ENCODE measurements at regions not wholly inside any gene's neighbourhood (a gene's known extent, or its start where the extent isn't known, plus 50 kb on each side); places are given as distances from the start of the nearest gene placed in this dataset.

DNA sequence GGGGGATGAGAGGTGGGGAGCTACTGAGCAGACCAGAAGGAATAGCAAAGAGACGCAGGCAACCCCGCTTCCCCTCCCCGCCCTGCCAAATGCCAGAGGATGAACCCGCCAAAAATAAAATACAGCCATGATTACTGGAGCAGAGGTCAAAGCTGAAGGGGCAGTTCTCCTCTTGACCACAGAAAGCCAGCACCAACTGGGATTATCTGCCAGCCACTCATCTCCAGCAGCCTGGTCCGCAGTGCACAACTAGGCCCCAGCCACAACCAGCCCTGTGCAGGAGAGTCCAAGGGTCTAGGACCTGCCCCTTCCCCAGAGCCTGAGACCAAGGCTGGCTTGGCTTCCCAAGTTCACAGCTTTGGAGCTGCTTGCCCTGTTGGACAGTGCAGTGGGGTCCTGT, 67.4 kb upstream of the BCOR start:
- TF ChIP-seq, protein P1, sequence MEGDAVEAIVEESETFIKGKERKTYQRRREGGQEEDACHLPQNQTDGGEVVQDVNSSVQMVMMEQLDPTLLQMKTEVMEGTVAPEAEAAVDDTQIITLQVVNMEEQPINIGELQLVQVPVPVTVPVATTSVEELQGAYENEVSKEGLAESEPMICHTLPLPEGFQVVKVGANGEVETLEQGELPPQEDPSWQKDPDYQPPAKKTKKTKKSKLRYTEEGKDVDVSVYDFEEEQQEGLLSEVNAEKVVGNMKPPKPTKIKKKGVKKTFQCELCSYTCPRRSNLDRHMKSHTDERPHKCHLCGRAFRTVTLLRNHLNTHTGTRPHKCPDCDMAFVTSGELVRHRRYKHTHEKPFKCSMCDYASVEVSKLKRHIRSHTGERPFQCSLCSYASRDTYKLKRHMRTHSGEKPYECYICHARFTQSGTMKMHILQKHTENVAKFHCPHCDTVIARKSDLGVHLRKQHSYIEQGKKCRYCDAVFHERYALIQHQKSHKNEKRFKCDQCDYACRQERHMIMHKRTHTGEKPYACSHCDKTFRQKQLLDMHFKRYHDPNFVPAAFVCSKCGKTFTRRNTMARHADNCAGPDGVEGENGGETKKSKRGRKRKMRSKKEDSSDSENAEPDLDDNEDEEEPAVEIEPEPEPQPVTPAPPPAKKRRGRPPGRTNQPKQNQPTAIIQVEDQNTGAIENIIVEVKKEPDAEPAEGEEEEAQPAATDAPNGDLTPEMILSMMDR (IDR thresholded peaks at IDR 0.05): no peak

DNA sequence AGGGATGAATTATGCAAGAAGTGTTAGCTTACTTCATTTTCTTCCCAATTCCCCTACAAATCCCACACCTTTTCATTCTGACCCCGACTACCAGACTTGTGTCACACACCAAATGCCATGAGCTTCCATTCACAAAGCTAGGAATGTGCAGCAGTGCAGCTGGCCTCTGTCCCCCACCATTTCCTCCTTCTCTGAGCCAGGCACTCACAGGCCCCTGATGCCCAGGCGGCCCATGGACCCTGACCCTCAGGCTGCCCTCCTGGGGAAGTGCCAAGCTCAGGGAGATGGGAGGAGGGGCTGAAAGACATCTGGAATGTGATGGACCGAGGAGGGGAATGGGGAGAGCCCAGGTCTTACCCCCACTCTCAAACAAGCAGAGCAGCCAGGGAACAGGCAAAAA, 67.0 kb upstream of the BCOR start:
- TF ChIP-seq, protein P1 (IDR thresholded peaks at IDR 0.05): no peak

DNA sequence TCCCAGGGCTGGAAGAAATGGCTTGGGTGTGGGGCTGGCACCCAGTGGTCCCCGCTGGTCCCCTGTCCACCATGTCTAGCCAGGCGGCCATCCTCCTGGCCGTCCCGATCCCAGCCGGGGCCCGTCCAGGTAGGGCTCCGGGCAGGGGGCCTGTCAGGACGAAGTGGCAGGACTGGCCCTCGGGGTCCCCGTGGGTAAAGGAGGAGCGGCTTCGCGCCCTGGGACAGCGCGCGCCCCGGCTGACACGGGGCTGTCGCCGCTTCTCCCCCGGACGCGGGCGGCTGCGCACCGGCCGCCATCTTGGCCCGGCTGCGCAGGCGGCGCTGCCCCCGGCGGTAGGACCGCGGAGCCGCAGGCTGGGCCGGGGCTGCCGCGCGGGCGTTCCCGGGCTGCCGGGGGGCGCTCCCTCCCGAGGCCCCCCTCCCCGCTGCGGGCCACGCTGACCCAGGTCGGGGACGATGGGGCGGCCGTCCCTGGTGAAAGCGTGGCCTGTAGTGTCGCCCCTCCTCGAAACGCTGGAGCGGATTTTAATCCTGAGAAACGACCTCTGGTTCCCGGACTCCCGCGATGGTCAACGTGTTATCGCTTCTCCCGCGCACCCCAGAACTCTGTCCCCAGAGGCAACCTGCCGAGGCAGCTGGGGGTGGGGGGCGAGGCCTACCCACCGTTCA, 60.4 kb upstream of the BCOR start:
- TF ChIP-seq, protein P1 (IDR thresholded peaks at IDR 0.05): no peak

- TF ChIP-seq, protein P1 (IDR thresholded peaks at IDR 0.05): no peak
These were observed 59.7 kb upstream of the BCOR start for GRCh38 chrX:40157228-40158035.

DNA sequence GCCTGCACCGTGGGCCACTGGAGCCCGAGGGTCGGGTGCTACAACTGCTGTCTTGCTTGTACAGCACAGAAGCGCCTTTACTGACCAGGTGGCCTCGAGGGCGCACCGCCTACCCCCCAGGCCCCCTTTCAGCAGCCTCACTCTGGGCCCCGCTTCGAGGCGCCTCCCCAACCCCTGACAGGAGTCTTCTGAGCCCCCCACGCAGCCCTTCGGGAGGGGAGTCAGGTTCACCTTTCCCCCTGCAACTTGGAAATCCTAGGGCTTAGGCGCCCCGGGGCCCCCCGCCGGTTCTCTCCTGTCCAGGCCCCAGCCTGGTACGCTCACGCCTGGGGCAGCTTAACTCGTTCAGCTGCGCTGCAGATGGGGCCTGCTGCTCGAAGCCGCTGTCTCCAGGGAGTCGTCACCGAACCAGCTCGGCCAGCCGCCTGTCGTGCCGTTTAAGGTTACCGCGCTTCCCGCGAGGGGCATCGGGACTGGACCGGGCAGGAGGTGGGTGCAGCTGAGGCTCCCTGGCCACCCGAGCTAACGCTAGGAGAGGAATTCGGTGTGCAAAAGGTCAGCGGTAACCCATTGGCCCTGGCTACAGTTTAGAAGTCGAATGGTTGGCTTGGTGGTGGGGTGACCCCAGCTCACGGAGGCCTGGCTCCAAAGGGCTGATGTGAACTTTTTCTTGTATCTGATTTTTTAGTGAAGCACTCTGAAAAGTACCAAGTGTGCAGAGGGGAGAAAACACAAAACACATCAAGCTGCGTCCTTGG, 58.9 kb upstream of the BCOR start:
- TF ChIP-seq, protein P1 (IDR thresholded peaks at IDR 0.05): no peak

GRCh38 chrX:40155589-40156469, 58.1 kb upstream of the BCOR start:
- TF ChIP-seq, protein P1 (IDR thresholded peaks at IDR 0.05): no peak

All from LNCAP (cell line).